ENCODE measurements at regions not wholly inside any gene's neighbourhood (a gene's known extent, or its start where the extent isn't known, plus 50 kb on each side); places are given as distances from the start of the nearest gene placed in this dataset.

- DNase-seq (ENCODE audit: low spot score, unreplicated experiment) = no peak
- no peak overlapping the region for H3K27ac Mint-ChIP-seq
- no peak overlapping the region for H3K4me3 Mint-ChIP-seq (ENCODE audit: low read depth)
- TF ChIP-seq, protein P1, sequence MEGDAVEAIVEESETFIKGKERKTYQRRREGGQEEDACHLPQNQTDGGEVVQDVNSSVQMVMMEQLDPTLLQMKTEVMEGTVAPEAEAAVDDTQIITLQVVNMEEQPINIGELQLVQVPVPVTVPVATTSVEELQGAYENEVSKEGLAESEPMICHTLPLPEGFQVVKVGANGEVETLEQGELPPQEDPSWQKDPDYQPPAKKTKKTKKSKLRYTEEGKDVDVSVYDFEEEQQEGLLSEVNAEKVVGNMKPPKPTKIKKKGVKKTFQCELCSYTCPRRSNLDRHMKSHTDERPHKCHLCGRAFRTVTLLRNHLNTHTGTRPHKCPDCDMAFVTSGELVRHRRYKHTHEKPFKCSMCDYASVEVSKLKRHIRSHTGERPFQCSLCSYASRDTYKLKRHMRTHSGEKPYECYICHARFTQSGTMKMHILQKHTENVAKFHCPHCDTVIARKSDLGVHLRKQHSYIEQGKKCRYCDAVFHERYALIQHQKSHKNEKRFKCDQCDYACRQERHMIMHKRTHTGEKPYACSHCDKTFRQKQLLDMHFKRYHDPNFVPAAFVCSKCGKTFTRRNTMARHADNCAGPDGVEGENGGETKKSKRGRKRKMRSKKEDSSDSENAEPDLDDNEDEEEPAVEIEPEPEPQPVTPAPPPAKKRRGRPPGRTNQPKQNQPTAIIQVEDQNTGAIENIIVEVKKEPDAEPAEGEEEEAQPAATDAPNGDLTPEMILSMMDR (IDR thresholded peaks at IDR 0.05; ENCODE audit: unreplicated experiment) = no peak
- H3K9me3 Mint-ChIP-seq (ENCODE audit: low read depth) = peaks cover 15% of the 10 kb centered on the region
- peaks cover 69% of the 10 kb centered on the region for H3K27me3 Mint-ChIP-seq
- H3K36me3 Mint-ChIP-seq (ENCODE audit: insufficient read depth) = no peaks in the 10 kb centered on the region
- no peaks in the 10 kb centered on the region for H3K4me1 Mint-ChIP-seq (ENCODE audit: low read depth)
These were observed 274.0 kb downstream of the TFCP2L1 start for GRCh38 chr2:121010998-121011397.

- DNase-seq (ENCODE audit: low spot score, unreplicated experiment) = no peak
- Mint-ChIP-seq H3K4me3 (ENCODE audit: low read depth) (no peak overlapping the region), H3K27ac (no peak overlapping the region), H3K4me1 (ENCODE audit: low read depth) (peaks cover 2% of the 10 kb centered on the region), H3K9me3 (ENCODE audit: low read depth) (peaks cover 15% of the 10 kb centered on the region), H3K27me3 (peaks cover 51% of the 10 kb centered on the region), H3K36me3 (ENCODE audit: insufficient read depth) (no peaks in the 10 kb centered on the region)
- TF ChIP-seq, protein P1 (IDR thresholded peaks at IDR 0.05; ENCODE audit: unreplicated experiment) = no peak
These were observed 270.1 kb downstream of the TFCP2L1 start for GRCh38 chr2:121014876-121015275.

DNA sequence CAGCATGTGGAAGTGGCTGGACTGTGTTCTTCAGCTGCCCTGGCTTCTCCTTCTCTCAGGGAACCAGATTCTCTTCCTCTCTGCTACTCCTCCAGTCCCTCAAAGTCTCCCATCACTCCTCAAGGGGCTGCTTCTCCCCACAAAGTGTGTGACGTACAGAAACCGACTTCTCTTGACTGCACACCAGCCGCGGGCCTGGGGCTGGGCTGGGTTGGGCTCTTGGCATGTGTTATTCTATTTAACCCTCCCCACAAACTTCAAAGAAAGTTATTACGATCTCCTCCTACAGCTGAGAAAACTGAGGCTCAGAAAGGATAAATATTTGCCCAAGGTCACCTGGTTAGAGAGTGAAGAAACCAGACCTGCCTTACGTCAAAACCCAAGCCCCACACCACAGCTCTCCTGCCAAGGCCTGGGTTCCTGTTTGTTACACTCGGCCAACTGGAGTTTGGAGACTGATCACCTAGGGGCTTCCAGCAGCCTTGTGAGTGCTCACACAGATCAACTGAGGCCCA, 269.0 kb downstream of the TFCP2L1 start:
- Mint-ChIP-seq H3K4me3 (ENCODE audit: low read depth) (no peak overlapping the region), H3K27me3 (peaks cover 51% of the 10 kb centered on the region), H3K27ac (no peak overlapping the region), H3K9me3 (ENCODE audit: low read depth) (peaks cover 7% of the 10 kb centered on the region), H3K36me3 (ENCODE audit: insufficient read depth) (no peaks in the 10 kb centered on the region), H3K4me1 (ENCODE audit: low read depth) (peaks cover 2% of the 10 kb centered on the region)
- no peak for DNase-seq (ENCODE audit: low spot score, unreplicated experiment)
- TF ChIP-seq, protein P1 (IDR thresholded peaks at IDR 0.05; ENCODE audit: unreplicated experiment) = no peak

GRCh38 chr2:121017396-121017795, 267.6 kb downstream of the TFCP2L1 start:
- no peaks in the 10 kb centered on the region for H3K36me3 Mint-ChIP-seq (ENCODE audit: insufficient read depth)
- H3K4me1 Mint-ChIP-seq (ENCODE audit: low read depth) = peaks cover 2% of the 10 kb centered on the region
- no peak for DNase-seq (ENCODE audit: low spot score, unreplicated experiment)
- H3K9me3 Mint-ChIP-seq (ENCODE audit: low read depth) = peaks cover 5% of the 10 kb centered on the region
- peaks cover 61% of the 10 kb centered on the region for H3K27me3 Mint-ChIP-seq
- TF ChIP-seq, protein P1 (IDR thresholded peaks at IDR 0.05; ENCODE audit: unreplicated experiment) = no peak
- no peak overlapping the region for H3K4me3 Mint-ChIP-seq (ENCODE audit: low read depth)
- H3K27ac Mint-ChIP-seq = no peak overlapping the region

DNA sequence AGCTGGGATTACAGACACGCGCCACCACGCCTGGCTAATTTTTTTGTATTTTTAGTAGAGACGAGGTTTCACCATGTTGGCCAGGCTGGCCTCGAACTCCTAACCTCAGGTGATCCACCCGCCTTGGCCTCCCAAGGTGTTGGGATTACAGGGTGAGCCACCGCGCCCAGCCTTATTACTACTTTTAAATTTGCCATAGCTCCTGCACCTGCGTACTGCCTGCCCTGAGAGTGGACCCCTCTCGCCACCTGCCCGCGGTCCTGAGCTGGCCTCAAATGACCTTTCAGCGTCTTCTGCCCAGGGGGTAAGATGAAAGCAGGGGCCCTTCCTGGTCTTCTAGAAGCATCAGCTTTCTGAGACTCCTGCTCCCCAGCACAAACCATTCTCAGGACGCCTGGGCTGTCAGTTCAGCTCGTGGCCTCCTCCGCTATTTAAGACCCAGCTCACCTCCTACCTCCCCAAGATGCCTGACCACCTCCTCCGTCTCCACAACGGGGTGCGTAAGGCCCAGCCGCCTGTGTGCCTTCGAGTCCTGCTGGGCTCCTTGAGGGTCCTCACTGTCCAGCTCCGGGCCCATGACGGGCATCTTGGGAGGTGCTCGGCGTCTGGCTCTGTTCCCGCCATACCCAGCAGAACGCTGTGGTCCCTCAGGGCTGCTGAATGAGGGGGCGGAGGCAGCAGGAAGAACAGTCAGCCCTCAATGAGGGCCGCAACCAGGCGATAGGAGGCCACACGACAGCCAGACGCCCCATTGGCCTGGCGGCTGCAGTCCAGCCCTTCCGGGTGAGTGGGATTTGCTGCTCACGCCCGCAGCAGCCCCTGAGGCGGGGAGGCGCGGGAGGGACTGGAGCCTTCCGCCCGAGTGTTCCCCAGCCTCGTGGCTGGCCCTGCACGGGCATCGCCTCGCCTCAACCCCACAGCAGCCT, 266.6 kb downstream of the TFCP2L1 start:
- no peak for DNase-seq (ENCODE audit: low spot score, unreplicated experiment)
- Mint-ChIP-seq H3K9me3 (ENCODE audit: low read depth) (peaks cover 5% of the 10 kb centered on the region), H3K27me3 (peaks cover 61% of the 10 kb centered on the region), H3K36me3 (ENCODE audit: insufficient read depth) (no peaks in the 10 kb centered on the region), H3K4me1 (ENCODE audit: low read depth) (peaks cover 2% of the 10 kb centered on the region), H3K27ac (no peak overlapping the region), H3K4me3 (ENCODE audit: low read depth) (no peak overlapping the region)
- TF ChIP-seq, protein P1 (IDR thresholded peaks at IDR 0.05; ENCODE audit: unreplicated experiment) = no peak
